DOHH2 (cell line): ENCODE measurements at regions not wholly inside any gene's neighbourhood (a gene's known extent, or its start where the extent isn't known, plus 50 kb on each side); places are given as distances from the start of the nearest gene placed in this dataset.

ENCODE experiments used
- H3F3A ChIP-seq: fragments of 200-600 bp; sonication (generic), shearing (Covaris generic); 2 replicates; pipeline ENCODE4 v1.6.0; 2016; ENCODE audit warnings: antibody characterized with exemption, mild to moderate bottlenecking; ENCODE audit not compliant: control insufficient read depth, insufficient read depth
- H3K27ac ChIP-seq: fragments of 200-600 bp; sonication (generic); 2 replicates; pipeline ENCODE4 v1.5.1; 2014; ENCODE audit warnings: low read depth, mild to moderate bottlenecking, low read length, moderate library complexity
- H3K27me3 ChIP-seq: fragments of 200-600 bp; sonication (generic); 2 replicates; pipeline ENCODE4 v1.6.1; 2014; ENCODE audit warnings: mild to moderate bottlenecking, low read length, mixed read lengths; ENCODE audit not compliant: control insufficient read depth
- H3K36me3 ChIP-seq: fragments of 200-600 bp; sonication (generic); 2 replicates; pipeline ENCODE4 v1.6.1; 2014; ENCODE audit warnings: mild to moderate bottlenecking, low read length, moderate library complexity, mixed read lengths; ENCODE audit not compliant: control insufficient read depth
- H3K4me1 ChIP-seq: fragments of 200-600 bp; sonication (generic); 2 replicates; pipeline ENCODE4 v1.6.1; 2014; ENCODE audit warnings: mild to moderate bottlenecking, low read length, mixed read lengths; ENCODE audit not compliant: control insufficient read depth
- H3K4me2 ChIP-seq: fragments of 200-600 bp; sonication (generic); 2 replicates; pipeline ENCODE4 v1.6.0; 2014; ENCODE audit warnings: mild to moderate bottlenecking, low read length, moderate library complexity
- H3K4me3 ChIP-seq: fragments of 200-600 bp; sonication (generic); 2 replicates; pipeline ENCODE4 v1.5.1; 2014; ENCODE audit warnings: mild to moderate bottlenecking, low read length, mixed read lengths
- H3K79me2 ChIP-seq: fragments of 200-600 bp; sonication (generic); 2 replicates; pipeline ENCODE4 v1.6.1; 2014; ENCODE audit warnings: mild to moderate bottlenecking, low read length, mixed read lengths; ENCODE audit not compliant: control insufficient read depth
- H3K9me2 ChIP-seq: fragments of 200-600 bp; sonication (generic); replicated peaks from 2 replicates; pipeline ENCODE4 v1.6.1; 2014; ENCODE audit warnings: mild to moderate bottlenecking, low read length, mixed read lengths; ENCODE audit not compliant: control insufficient read depth
- H3K9me3 ChIP-seq: fragments of 200-600 bp; sonication (generic); 2 replicates; pipeline ENCODE4 v1.6.1; 2014; ENCODE audit warnings: antibody characterized with exemption, low read length, mixed read lengths; ENCODE audit not compliant: control insufficient read depth, insufficient read depth
- H4K20me1 ChIP-seq: fragments of 200-600 bp; sonication (generic); 2 replicates; pipeline ENCODE4 v1.6.0; 2014; ENCODE audit warnings: low read depth, mild to moderate bottlenecking, antibody characterized with exemption, low read length, moderate library complexity; ENCODE audit not compliant: control insufficient read depth, insufficient read depth
- CTCF ChIP-seq: fragments of 200-600 bp; sonication (generic); IDR thresholded peaks from one replicate; pipeline ENCODE4 v1.5.1; 2014; ENCODE audit warnings: antibody characterized with exemption, mild to moderate bottlenecking, low read depth, low read length; ENCODE audit not compliant: poor library complexity, severe bottlenecking
- EZH2phosphoT487 ChIP-seq: fragments of 200-600 bp; sonication (generic); IDR thresholded peaks from 2 replicates; pipeline ENCODE4 v1.6.1; 2017; ENCODE audit warnings: borderline replicate concordance, mild to moderate bottlenecking, antibody characterized with exemption, low read length, moderate library complexity, mixed read lengths

DNA sequence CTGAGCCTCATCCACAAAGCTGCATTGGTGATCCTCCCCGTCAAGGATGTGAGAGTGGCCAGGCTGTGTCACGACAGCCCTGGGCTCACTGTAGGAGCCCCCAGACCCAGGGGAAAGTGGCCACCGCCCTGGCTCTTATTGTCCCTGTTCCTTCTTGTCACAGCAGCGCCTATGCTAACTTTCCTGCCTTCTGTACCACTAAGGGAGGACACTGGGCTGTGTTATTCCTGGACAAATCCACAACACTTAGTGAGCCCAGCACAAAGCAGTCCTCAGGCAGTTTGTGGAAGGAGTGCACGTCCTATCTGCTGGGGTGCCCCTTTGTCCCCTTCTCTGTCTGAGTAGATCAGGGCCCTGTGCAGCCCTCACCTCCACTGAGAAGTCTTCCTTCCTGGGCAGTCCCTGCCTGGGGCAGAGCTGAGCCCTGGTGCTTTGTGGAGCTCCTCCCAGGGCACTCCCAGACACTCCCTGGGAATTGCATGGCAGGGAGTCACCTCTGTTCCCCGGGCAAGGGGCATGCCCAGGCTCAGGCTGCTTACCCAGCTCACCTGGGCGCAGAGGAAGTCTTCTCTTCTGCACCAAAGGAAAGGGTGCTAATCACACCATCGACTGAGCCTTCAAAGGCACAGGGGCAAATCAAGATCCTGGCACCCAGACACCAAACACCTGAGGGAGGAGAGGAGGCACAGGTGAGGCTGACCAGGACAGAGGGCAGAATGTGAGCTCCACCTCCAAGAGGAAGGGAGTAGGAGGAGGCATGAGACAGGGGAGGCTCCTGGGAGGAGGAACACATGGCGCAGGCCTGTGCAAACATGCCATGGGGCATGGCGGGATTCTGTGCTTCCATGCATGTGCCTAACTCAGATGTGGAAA, 138.7 kb downstream of the KLF13 start:
- Histone ChIP-seq H3K27me3 (no peaks in the 10 kb centered on the region), H3K4me2 (peak overlapping the region; percentile 66; the same call in 1 of the 2 replicates)

DNA sequence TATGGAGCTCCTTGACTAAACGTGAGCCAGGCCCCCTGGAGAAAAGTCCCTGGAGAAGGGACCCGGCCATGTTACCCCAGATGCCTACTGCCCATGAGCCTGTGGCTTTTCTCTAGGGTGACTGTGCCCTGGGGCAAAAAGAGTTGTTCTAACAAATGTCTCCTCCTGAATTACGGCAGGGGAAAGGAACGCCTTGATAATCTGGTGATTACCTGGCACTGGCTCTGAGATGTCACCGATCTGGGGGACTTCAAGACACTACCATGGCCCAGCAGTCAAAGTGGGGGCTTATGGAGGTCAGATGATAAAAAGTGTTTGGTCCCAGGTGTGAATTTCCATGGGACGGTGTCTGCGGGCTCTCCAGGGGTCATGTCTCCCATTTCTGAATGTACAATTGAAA, 140.7 kb downstream of the KLF13 start:
- Histone ChIP-seq H4K20me1 (no peaks in the 10 kb centered on the region), H3F3A (peaks cover 6% of the 10 kb centered on the region; the same call in 1 of the 2 replicates), H3K36me3 (no peaks in the 10 kb centered on the region), H3K4me2 (no peak overlapping the region), H3K27ac (no peak overlapping the region), H3K9me3 (no peaks in the 10 kb centered on the region), H3K79me2 (no peaks in the 10 kb centered on the region), H3K27me3 (no peaks in the 10 kb centered on the region), H3K4me3 (no peak overlapping the region), H3K4me1 (peaks cover 46% of the 10 kb centered on the region), H3K9me2 (no peaks in the 10 kb centered on the region)
- TF ChIP-seq CTCF (no peak), EZH2phosphoT487 (no peak)

More for the DNA sequence above, 138.7 kb downstream of the KLF13 start:
- TF ChIP-seq CTCF (no peak), EZH2phosphoT487 (no peak)
- Histone ChIP-seq H3K4me1 (peaks cover 61% of the 10 kb centered on the region), H4K20me1 (no peaks in the 10 kb centered on the region), H3K79me2 (no peaks in the 10 kb centered on the region), H3F3A (peaks cover 12% of the 10 kb centered on the region; the same call in 1 of the 2 replicates), H3K9me2 (no peaks in the 10 kb centered on the region), H3K27ac (no peak overlapping the region), H3K36me3 (no peaks in the 10 kb centered on the region), H3K9me3 (no peaks in the 10 kb centered on the region), H3K4me3 (no peak overlapping the region)

DNA sequence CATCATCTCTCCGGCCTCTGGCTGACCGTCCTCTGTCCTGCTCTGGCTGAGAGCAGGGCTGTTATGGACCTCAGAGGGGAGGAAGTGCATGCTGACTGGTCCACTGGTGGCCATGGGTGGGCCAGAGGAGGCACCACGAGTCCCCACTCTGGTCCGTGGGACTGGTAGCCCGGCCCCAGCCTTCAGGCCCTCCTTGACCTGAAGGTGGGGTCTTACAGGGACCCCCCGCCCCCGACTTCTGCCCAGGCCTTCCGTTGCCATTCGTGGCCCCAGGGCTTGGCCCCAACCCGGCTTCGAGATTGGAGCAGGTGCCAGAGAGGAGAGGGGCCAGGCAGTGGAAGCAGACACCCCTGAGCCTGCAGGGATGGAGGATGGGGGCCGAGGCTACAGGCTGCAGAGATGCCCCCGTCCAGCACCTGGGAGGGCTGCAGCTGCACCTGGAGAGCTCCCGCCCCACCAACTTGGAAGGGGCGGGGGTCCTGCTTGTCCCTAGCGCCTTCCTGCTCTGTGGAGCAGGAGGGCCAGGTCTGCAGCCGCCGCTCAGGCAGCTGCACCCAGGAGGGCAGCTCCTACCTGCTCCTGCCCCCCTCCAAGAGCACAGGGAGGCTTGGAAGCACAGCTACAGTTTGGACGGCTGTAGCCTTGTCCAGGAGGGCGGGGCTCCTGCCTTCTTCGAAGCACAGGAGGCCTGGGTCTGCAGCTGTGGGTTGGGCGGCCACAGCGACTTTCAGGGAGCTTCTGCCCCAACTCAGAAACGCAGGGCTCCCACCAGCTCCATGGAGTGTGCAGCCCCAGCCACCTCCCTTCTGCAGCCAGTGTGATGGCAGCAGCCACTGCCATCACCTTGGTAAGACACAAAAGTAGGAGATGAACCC, 142.5 kb downstream of the KLF13 start:
- Histone ChIP-seq H3K27ac (no peak overlapping the region), H3K36me3 (no peaks in the 10 kb centered on the region), H3K79me2 (no peaks in the 10 kb centered on the region), H3F3A (peaks cover under 1% of the 10 kb centered on the region; the same call in 1 of the 2 replicates), H3K9me3 (no peaks in the 10 kb centered on the region), H3K4me3 (no peak overlapping the region), H3K4me2 (no peak overlapping the region), H3K9me2 (no peaks in the 10 kb centered on the region; the same call in 1 of the 2 replicates), H4K20me1 (no peaks in the 10 kb centered on the region), H3K27me3 (no peaks in the 10 kb centered on the region), H3K4me1 (peaks cover 49% of the 10 kb centered on the region)
- TF ChIP-seq CTCF (no peak), EZH2phosphoT487 (no peak)
